CD4-positive, alpha-beta T cell treated with Interleukin-21 for 1 hour (primary cell): ENCODE measurements at regions not wholly inside any gene's neighbourhood (a gene's known extent, or its start where the extent isn't known, plus 50 kb on each side); places are given as distances from the start of the nearest gene placed in this dataset.

Source experiments
- DNase-seq: peaks from one replicate; pipeline ENCODE4 v3.0.0-alpha.2; 2020

DNA sequence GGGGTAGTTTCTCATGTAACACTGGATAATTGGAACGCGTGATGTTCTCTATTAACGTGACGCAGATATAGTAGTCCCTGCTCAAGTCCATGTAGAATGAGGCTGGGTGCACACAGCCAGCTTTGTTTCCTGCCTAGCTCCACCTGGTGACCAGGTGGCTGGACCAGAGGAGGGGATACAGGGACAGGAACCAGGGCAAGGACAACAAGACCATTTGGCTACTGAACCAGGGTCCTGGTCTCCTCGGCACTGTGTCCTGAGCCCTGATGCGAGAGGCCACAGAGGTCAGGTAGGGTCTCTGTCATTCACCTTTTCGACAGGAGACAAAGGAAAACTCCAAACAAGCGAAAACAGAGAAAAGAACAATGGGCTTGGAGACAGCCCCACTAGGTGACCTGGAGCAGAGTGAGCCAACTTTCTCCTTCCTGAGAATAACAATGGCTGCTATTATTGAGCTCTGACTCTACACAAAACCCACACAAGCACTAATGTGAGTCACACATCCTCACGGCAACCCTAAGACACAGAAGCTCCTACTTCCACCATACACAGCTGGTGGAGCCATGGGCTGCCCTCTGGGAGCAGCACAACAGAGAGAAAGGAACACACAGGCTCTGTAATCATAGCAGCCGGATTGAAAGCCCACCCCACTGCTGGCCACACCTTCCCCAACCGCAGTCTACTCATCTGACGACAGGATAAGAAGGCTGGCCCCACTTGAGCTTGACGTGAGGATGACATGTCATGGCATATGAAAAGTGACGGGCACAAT lies 67.3 kb upstream of the TEX51 start:
- no peak for DNase-seq

GRCh38 chr2:126832014-126832413 lies 66.7 kb upstream of the TEX51 start:
- no peak for DNase-seq

DNA sequence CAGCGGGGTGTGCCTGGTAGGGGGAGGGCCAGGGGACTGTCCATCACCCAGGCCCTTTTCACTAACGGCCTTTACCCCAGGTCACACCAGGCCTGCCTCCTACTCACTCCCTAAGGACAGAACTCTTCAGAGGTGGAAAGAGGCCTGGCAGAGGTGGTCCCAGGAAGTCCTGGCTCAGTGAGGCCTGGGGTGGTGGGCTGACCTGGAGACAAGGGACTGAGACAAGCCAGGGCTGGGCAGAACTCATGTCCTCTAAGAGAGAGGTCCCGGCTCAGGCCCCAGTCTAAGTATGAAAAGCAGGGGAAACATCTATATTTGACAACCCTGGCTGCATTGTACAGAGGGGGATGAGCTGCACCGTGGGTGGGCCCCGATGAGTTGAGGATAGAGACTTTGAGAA lies 65.9 kb upstream of the TEX51 start:
- no peak for DNase-seq

- DNase-seq, result no peak
Measured at GRCh38 chr2:126834006-126834659, 64.6 kb upstream of the TEX51 start.

DNA sequence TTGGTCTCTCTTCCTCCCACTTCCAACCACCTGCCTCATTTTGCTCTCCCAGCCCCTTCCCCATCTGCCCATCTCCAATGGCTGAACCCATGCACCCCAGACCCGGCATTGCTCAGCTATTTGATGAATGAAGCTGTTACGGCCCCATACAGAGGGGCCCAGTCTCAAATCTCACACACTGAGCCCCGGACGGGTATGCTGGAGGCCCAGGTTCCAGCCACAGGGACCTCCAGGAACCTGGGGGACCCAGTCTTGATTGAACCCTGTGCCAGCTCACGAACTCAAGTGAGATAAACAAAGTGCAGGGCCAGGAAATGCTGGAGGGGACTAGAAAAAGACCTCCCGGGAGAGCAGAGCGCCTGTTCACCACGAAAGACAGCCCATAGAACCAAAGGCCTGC lies 63.4 kb upstream of the TEX51 start:
- no peak for DNase-seq

DNA sequence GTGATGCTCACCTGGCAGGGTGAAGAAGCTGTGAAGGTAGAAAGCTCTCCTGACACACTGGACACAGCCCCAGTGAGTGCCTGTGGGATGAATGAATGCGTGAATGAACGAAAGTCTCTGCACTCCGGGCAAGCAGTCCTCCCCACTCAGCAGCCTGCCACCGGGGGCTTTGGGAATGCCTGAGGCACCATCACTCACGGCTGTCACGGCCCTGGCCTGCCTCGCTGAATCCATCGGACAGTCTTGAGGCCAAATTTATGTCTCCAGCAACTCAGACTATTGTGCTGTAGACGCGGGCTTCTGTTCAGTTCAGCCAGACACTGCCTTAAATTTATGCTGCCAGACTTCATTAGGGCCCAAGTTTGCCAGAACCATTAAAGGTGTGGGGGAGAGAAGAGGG lies 62.9 kb upstream of the TEX51 start:
- DNase-seq, result no peak

DNA sequence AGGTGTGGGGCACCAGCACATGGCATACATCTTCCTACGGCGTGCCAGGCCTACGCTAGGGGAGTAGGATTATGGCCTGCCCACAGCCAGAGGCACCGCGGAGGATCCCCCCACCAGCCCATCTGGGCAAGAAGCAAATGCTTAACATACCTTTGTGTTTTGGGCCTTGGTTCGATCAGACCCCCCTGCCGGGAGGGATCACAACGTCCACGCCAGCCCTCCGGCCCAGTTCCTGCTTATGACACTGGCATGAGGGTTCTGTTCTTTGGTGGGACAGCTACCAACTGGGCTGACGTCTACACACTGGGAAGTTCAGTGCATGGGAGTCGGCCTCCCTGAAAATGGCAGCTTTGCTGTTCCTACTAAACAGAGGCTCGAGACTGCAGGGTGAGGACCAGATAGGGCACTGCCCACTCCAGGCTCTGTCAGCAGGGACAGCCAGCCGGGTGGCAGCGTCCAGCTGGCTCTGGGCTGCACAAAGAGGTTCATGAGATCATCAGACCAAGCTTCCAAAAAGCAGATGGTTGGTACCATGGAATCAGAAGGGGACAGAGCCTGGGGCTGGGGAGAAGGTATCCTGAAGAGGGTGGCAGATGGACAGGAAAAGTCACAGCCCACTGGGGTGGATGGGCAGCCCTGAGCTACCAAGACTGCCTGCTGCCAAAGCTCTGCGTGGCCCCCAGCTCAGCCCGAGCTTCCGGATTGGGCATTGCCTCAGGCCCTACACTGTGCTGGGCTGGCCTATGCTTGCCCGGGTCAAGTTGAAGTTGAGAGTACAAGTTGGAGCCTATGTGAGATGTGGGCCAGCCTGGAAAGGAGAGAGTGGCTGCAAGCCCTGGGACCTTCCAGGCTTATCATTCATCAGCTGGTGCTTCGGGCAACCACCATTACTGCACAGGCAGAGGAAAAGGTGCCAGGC lies 61.7 kb upstream of the TEX51 start:
- no peak for DNase-seq

DNA sequence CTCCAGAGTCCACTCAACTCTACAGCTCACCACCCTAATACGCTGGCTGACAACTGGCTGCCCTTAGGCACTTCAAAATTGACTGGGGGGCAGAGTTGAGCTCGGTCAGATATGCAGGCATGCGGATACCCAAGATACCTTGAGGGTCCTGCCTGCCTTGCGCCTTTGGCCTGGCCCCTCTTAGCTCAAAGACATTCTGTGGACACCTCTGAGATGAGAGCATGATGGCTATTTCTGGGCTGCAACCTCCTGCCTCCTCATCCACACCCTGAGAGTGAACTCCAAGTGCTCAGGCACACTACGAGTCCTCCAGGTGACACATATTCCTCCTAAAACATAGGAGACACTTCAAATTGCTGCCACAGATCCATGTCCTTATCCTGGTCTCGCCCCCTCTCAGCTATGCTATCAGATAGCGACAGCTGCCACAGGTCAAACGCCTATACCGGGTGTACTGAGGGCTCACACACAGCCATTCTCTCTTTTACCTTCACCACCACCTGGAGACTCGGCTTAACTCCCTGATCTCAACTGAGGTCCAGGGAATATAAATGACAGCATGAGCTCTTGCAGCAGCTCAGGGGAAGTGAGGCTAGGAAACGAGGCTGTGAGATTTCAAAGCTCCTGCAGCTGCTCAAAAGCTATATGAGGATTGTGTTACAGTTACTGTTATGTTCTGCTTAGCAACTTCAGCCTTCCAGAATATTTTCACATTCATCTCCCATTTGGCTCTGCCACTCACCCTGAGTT lies 60.5 kb upstream of the TEX51 start:
- no peak for DNase-seq

GRCh38 chr2:126838716-126838985 lies 60.0 kb upstream of the TEX51 start:
- no peak for DNase-seq

DNA sequence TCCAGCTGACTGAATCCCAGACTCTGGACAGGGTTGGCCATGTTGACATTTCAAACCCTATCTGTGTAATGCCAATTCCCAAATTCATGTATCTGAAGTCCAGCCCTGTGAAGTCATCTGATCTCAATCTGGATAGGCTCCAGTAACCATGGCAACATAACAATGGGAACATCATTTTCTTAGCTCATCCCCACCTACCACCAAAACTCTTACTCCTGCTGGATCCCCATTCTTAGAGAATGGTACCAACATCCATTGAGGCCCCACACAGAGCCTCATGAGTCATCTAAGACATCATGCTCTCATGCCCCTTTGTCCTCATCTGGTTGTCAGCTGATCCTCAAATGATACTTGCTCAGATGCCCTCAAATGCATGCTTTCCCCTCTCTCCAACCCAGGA lies 58.9 kb upstream of the TEX51 start:
- DNase-seq, result no peak

GRCh38 chr2:126843081-126843480 lies 55.6 kb upstream of the TEX51 start:
- no peak for DNase-seq

DNA sequence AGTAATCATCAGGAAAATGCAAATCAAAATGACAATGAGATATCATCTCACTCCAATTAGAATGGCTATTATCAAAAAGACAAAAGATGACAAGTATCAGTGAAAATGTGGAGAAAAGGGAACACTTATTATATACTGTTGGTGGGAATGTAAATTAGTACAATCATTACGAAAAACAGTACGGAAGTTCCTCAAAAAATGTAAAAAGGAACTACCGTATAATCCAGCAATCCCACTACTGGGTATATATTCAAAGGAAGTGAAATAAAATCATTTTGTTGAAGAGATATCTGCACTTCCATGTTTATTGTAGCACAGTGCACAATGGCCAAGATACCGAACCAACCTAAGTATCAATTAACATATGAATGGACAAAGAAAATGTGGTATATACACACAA lies 52.4 kb upstream of the TEX51 start:
- no peak for DNase-seq
